Activated naive CD8-positive, alpha-beta T cell (primary cell): ENCODE measurements at regions not wholly inside any gene's neighbourhood (a gene's known extent, or its start where the extent isn't known, plus 50 kb on each side); places are given as distances from the start of the nearest gene placed in this dataset.
"Not testable (repeated sequence)": the region's sequence is repeated elsewhere in the genome, so short reads cannot be mapped to it uniquely, and the experiment has no call there.

ENCODE experiments used
- H3K27ac Mint-ChIP-seq: one replicate; pipeline ENCODE4 v1.8.0; 2021; ENCODE audit warnings: mixed read lengths
- H3K27me3 Mint-ChIP-seq: one replicate; pipeline ENCODE4 v1.8.0; 2021; ENCODE audit warnings: mixed read lengths
- H3K36me3 Mint-ChIP-seq: one replicate; pipeline ENCODE4 v1.8.0; 2021; ENCODE audit warnings: mixed read lengths
- H3K4me1 Mint-ChIP-seq: one replicate; pipeline ENCODE4 v1.8.0; 2021; ENCODE audit warnings: low read depth, mixed read lengths
- H3K4me3 Mint-ChIP-seq: one replicate; pipeline ENCODE4 v1.8.0; 2021; ENCODE audit warnings: mild to moderate bottlenecking, mixed read lengths
- H3K9me3 Mint-ChIP-seq: one replicate; pipeline ENCODE4 v1.8.0; 2021; ENCODE audit warnings: low read depth, mixed read lengths

DNA sequence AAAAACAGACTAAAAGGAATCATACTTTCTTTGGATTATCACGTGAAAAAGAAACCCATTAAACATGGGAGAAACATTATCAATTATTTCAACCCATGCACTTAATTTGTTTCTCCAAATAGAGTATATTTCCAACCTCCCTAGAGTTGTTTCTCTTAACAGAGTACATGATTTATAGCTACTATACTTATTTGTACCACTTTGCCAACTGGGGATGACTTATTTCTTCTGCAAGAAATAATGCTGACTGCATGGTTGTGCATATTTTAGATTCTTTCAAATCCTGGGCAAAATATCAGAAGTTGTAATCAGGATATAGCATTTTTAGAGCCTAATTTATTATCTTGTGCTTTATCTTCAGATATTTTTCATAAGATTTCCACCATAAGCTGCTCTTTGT lies 629.1 kb upstream of the EYS start:
- H3K27me3 Mint-ChIP-seq, result no peaks in the 10 kb centered on the region
- no peak overlapping the region for H3K27ac Mint-ChIP-seq
- no peak overlapping the region for H3K4me3 Mint-ChIP-seq
- no peaks in the 10 kb centered on the region for H3K4me1 Mint-ChIP-seq
- no peaks in the 10 kb centered on the region for H3K36me3 Mint-ChIP-seq
- peaks cover 10% of the 10 kb centered on the region for H3K9me3 Mint-ChIP-seq

DNA sequence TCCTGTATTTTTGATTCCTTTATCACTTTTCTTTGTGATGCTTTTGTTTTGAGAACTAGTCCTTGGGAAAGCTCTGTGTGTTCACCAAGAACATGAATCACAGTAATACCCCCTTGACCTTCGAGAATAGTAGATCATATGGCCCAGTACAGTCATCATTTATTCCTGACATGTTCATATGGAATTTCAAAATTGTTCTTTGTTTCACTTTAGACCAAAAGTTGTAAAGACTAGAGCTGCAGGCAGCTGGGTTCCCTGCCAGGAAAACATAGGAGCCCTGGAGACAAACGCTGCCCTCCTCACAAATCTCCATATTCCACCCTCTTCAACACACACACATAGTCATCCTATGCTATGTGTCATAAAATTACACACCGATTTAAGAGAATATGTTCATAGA lies 621.2 kb upstream of the EYS start:
- Mint-ChIP-seq H3K9me3 (peaks cover 12% of the 10 kb centered on the region), H3K4me3 (no peak overlapping the region), H3K27me3 (no peaks in the 10 kb centered on the region), H3K27ac (no peak overlapping the region), H3K36me3 (no peaks in the 10 kb centered on the region), H3K4me1 (no peaks in the 10 kb centered on the region)

DNA sequence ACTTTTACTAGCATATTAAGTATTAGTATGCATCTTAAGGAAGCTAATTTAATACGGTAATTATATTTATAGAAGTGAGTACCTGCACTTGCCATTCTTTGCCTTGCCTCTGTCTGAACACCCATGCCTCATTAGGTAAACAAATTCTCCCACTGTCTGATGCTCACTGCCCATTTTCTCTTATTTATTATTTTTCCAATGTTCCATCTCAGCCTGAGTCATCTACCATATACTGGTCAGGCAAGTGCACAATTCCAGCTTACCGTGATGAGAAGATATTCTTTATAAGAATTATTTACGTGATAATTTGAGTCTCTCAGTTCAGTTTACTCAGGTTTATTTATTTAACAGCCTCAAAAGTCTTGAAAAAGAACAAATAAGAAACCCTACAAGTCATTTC lies 619.2 kb upstream of the EYS start:
- H3K4me3 Mint-ChIP-seq, result no peak overlapping the region
- H3K27ac Mint-ChIP-seq, result no peak overlapping the region
- no peaks in the 10 kb centered on the region for H3K27me3 Mint-ChIP-seq
- H3K36me3 Mint-ChIP-seq, result no peaks in the 10 kb centered on the region
- H3K9me3 Mint-ChIP-seq, result peaks cover 7% of the 10 kb centered on the region
- no peaks in the 10 kb centered on the region for H3K4me1 Mint-ChIP-seq

- H3K36me3 Mint-ChIP-seq, result no peaks in the 10 kb centered on the region
- no peaks in the 10 kb centered on the region for H3K9me3 Mint-ChIP-seq
- H3K4me1 Mint-ChIP-seq, result no peaks in the 10 kb centered on the region
- H3K27me3 Mint-ChIP-seq, result no peaks in the 10 kb centered on the region
- no peak overlapping the region for H3K27ac Mint-ChIP-seq
- no peak overlapping the region for H3K4me3 Mint-ChIP-seq
Observed at GRCh38 chr6:66321017-66321416, 614.0 kb upstream of the EYS start.

DNA sequence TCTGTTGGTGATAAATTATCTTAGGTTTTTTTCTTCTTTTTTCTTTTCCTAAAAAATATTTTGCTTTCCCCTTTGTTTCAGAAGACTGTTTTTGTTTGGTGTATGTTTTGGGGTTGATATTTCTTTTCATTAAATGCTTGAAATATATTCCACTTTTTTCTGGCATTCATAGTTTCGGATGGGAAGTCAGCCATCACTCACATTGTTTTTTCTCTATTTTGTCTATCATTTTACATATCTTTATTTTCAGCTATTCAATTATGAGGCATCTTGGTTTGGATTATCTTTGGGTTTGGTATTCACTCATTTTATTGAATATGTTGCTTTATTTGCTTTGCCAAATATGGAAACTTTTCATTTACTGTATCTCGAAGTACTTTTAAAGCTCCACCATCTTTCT lies 600.5 kb upstream of the EYS start:
- H3K4me1 Mint-ChIP-seq, result no peaks in the 10 kb centered on the region
- no peaks in the 10 kb centered on the region for H3K27me3 Mint-ChIP-seq
- H3K36me3 Mint-ChIP-seq, result peaks cover 2% of the 10 kb centered on the region
- H3K4me3 Mint-ChIP-seq, result no peak overlapping the region
- no peak overlapping the region for H3K27ac Mint-ChIP-seq
- H3K9me3 Mint-ChIP-seq, result peaks cover 10% of the 10 kb centered on the region

DNA sequence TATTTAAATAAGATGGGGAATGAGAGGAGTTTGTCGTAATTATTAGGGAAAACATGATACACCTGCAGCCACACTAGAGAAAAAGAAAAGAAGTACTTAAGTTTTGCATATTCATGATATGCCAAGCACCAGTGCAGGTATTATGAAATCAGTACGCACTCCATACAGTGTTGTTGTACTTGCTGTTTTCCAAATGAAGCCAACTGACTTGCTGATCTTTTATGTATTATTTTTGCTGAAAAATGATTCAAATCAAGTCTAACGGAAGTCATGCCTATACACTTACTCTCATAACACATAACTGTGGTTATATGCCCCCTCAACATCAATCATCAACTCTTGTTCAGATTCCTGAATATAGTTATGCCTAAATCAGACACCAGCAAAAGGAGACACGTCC lies 584.9 kb upstream of the EYS start:
- Mint-ChIP-seq H3K4me1 (no peaks in the 10 kb centered on the region), H3K9me3 (peaks cover 4% of the 10 kb centered on the region), H3K36me3 (no peaks in the 10 kb centered on the region)

DNA sequence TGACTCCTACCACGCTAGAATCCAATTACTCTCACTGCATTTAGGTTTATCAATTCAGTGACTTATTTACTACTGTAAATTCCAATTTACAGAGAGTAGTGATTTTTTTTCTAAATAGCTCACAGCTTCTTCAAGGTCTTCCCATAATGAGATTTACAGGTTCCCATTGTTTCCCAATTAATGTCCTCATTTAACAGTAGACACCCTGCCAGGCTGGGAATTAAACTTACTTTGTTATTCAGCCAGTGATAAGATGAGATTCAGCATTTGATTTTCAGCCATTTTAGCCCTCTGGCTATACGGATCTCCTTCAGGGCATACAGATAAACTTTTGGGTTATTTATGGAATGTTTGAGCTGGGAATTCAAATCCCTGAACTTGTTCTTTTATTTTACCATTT lies 582.9 kb upstream of the EYS start:
- Mint-ChIP-seq H3K4me3 (no peak overlapping the region), H3K36me3 (no peaks in the 10 kb centered on the region), H3K27ac (no peak overlapping the region), H3K27me3 (no peaks in the 10 kb centered on the region), H3K9me3 (peaks cover 4% of the 10 kb centered on the region), H3K4me1 (no peaks in the 10 kb centered on the region)

More for the DNA sequence above, 584.9 kb upstream of the EYS start:
- H3K27ac Mint-ChIP-seq, result no peak overlapping the region
- no peaks in the 10 kb centered on the region for H3K27me3 Mint-ChIP-seq
- H3K4me3 Mint-ChIP-seq, result no peak overlapping the region

DNA sequence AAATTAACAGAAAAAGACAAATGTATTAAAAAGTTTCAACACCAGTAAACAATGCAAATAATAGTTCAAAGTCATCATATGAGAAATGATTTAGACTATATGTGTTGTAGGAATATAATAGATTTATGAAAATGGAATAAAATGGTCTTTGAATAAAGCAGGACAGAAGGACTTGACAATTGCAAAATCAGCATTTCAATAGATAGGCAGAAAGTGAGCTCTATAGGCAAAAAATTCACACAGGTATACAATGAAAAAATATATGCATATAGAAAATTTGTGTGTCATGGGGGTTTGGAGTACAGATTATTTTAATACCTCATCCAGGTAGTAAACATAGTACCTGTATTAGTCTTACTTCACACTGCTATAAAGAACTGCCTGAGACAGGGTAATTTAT lies 571.1 kb upstream of the EYS start:
- Mint-ChIP-seq H3K4me3 (no peak overlapping the region), H3K27me3 (no peaks in the 10 kb centered on the region), H3K27ac (no peak overlapping the region), H3K9me3 (peaks cover 5% of the 10 kb centered on the region), H3K4me1 (no peaks in the 10 kb centered on the region), H3K36me3 (no peaks in the 10 kb centered on the region)

GRCh38 chr6:66277400-66277799 lies 570.4 kb upstream of the EYS start:
- Mint-ChIP-seq H3K4me1 (no peaks in the 10 kb centered on the region), H3K4me3 (no peak overlapping the region), H3K9me3 (peaks cover 5% of the 10 kb centered on the region), H3K27me3 (no peaks in the 10 kb centered on the region), H3K27ac (no peak overlapping the region), H3K36me3 (no peaks in the 10 kb centered on the region)

DNA sequence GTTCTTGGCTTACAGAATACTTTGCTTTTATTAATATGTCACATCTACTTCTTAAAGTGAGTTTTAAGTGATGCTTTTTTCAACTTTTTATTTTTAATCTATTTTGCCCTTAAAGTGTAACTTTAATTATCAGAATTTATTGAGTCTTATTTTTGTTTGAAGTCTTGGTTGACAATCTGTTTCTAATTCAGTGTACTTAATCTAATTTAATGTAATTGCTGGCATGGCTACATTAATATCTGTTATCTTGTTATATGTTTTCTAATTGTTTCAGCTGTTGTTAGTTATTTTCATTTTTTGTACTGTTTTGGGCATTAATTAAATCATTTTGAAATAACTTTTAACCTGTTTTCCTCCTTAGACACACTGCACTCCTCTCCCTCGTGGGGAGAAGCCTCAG lies 558.7 kb upstream of the EYS start:
- H3K27me3 Mint-ChIP-seq, result no peaks in the 10 kb centered on the region
- no peaks in the 10 kb centered on the region for H3K4me1 Mint-ChIP-seq
- no peak overlapping the region for H3K27ac Mint-ChIP-seq
- no peaks in the 10 kb centered on the region for H3K36me3 Mint-ChIP-seq
- no peaks in the 10 kb centered on the region for H3K9me3 Mint-ChIP-seq
- no peak overlapping the region for H3K4me3 Mint-ChIP-seq

GRCh38 chr6:66264376-66264775 lies 557.4 kb upstream of the EYS start:
- no peaks in the 10 kb centered on the region for H3K27me3 Mint-ChIP-seq
- H3K27ac Mint-ChIP-seq, result no peak overlapping the region
- H3K9me3 Mint-ChIP-seq, result no peaks in the 10 kb centered on the region
- no peaks in the 10 kb centered on the region for H3K36me3 Mint-ChIP-seq
- H3K4me1 Mint-ChIP-seq, result no peaks in the 10 kb centered on the region
- H3K4me3 Mint-ChIP-seq, result no peak overlapping the region

DNA sequence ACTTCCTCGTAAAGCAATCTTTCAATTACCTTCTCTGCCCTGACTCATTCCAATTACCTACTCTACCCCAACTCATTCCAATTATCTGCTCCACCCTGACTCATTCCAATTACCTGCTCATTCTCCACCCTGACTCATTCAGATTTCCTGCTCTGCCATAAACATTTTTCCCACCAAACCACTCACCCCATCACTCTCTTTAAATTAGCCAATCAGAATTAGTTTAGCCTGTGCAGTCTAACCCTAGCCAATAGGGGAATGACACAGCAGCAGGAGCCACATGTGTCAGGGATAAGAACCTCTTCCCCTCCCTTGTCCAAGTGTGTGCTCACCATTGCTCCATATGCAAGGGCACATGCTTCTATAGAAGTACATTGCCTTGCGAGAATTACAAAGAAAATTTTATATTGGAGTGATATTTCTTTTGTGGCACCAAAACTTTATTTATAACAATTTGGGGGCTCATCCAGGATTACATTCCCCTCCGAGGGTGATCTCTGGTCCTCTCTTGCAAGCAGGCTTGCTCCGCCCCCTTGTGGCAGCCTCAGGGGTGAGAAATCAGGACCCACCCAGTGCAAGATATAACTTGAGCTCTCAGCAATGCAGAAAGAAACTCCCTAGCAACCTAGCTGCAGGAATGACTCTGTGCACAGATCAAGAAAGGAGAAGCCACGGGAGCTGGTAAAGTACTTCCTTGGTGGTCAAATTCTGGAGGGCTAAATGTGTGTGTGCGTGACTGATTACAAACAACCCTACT lies 551.9 kb upstream of the EYS start:
- H3K4me3 Mint-ChIP-seq, H3K36me3 Mint-ChIP-seq, H3K4me1 Mint-ChIP-seq, H3K27ac Mint-ChIP-seq, H3K27me3 Mint-ChIP-seq: not testable (repeated sequence)
- peaks cover 16% of the 10 kb centered on the region for H3K9me3 Mint-ChIP-seq

DNA sequence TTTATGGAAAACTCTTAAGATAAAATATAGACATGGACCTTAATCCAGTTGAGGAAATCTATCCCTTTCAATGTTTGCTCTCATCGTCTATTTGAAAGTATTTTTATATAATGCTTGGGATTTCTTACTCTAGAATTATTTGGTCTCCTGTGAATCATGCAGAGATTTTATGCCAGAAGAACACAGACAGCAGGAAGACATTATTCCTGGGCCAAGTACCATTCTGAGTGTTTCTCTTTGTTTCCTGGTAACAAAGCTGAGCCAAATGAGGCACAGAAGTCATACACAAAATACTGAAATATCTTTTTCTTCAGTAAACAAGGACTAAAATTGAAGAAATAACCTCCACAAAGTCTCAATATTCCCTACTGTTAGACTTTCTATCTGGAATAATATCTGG lies 538.2 kb upstream of the EYS start:
- H3K9me3 Mint-ChIP-seq, result peaks cover 4% of the 10 kb centered on the region

GRCh38 chr6:66238851-66239250 lies 531.8 kb upstream of the EYS start:
- Mint-ChIP-seq H3K4me1 (no peaks in the 10 kb centered on the region), H3K4me3 (no peak overlapping the region), H3K27me3 (no peaks in the 10 kb centered on the region), H3K9me3 (peaks cover 10% of the 10 kb centered on the region), H3K27ac (no peak overlapping the region), H3K36me3 (no peaks in the 10 kb centered on the region)

More for the DNA sequence above, 538.2 kb upstream of the EYS start:
- Mint-ChIP-seq H3K4me3 (no peak overlapping the region), H3K27me3 (no peaks in the 10 kb centered on the region), H3K27ac (no peak overlapping the region), H3K36me3 (no peaks in the 10 kb centered on the region), H3K4me1 (no peaks in the 10 kb centered on the region)

DNA sequence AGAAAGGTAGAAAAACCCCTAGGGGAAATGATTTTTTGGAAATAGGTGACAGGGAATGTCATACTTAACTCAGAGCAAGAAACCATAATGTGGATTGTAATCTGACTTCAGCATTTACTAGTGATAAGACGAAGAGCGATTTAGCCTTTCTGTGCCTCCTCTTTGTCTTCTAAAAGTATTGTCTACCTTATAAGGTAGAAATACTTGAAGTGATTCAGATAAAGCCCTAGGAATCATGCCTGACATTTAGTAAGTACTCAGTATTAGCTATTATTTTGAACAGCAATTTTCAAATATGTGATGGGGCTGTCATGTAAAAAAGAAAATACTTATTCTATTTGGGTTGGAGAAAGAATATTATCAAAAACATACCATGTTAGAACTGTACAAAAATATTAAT lies 525.9 kb upstream of the EYS start:
- Mint-ChIP-seq H3K4me1 (no peaks in the 10 kb centered on the region), H3K27ac (no peak overlapping the region), H3K27me3 (no peaks in the 10 kb centered on the region), H3K36me3 (no peaks in the 10 kb centered on the region), H3K9me3 (peaks cover 6% of the 10 kb centered on the region), H3K4me3 (no peak overlapping the region)

- Mint-ChIP-seq H3K27ac (no peak overlapping the region), H3K27me3 (no peaks in the 10 kb centered on the region), H3K36me3 (no peaks in the 10 kb centered on the region), H3K9me3 (no peaks in the 10 kb centered on the region), H3K4me1 (no peaks in the 10 kb centered on the region), H3K4me3 (no peak overlapping the region)
Observed at GRCh38 chr6:66230591-66230990, 523.6 kb upstream of the EYS start.
